HUES6 (cell line): ENCODE measurements at regions not wholly inside any gene's neighbourhood (a gene's known extent, or its start where the extent isn't known, plus 50 kb on each side); places are given as distances from the start of the nearest gene placed in this dataset.

Experiments
- H3K27ac ChIP-seq: 2 replicates; pipeline ENCODE4 v1.7.0; 2013; ENCODE audit warnings: low read depth, mild to moderate bottlenecking, low read length, inconsistent platforms
- H3K27me3 ChIP-seq: 2 replicates; pipeline ENCODE4 v1.6.1; 2013; ENCODE audit warnings: low read length; ENCODE audit not compliant: control insufficient read depth, insufficient read depth
- H3K36me3 ChIP-seq: 2 replicates; pipeline ENCODE4 v1.6.1; 2013; ENCODE audit warnings: low read length; ENCODE audit not compliant: control insufficient read depth, insufficient read depth
- H3K4me1 ChIP-seq: 2 replicates; pipeline ENCODE4 v1.6.1; 2013; ENCODE audit warnings: low read length; ENCODE audit not compliant: control insufficient read depth, insufficient read depth
- H3K4me3 ChIP-seq: 2 replicates; pipeline ENCODE4 v1.5.1; 2013; ENCODE audit warnings: low read depth, low read length
- H3K9ac ChIP-seq: one replicate; pipeline ENCODE4 v1.6.1; 2013; ENCODE audit warnings: mild to moderate bottlenecking, low read length
- H3K9me3 ChIP-seq: 2 replicates; pipeline ENCODE4 v1.6.1; 2013; ENCODE audit warnings: low read depth, low read length; ENCODE audit not compliant: control insufficient read depth, insufficient read depth

DNA sequence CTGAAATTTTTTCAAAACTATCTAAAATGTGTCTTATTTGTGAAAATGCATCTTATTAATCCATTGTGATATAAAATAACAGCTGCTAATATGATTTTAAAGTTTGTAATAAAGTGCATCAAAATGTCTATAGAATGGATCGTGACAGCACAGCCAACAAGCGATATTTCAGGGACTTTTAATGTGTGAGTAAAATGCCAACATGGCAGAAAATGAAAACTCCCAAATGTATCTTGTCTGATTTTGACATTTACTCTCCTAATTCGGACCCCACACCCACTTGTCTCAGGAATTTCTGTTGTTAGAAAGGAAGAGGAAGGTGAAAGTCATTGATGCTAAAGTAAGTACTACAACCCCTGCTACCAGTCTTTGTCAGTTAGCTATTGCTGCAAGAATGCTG, 273.9 kb downstream of the SATB1 start:
- no peaks in the 10 kb centered on the region for H3K9me3 ChIP-seq
- no peak overlapping the region for H3K27ac ChIP-seq
- no peak overlapping the region for H3K9ac ChIP-seq
- no peaks in the 10 kb centered on the region for H3K27me3 ChIP-seq
- H3K4me1 ChIP-seq, result 0 out of 2 replicates have a peak, but pooled peaks cover 5% of the 10 kb centered on the region
- no peaks in the 10 kb centered on the region for H3K36me3 ChIP-seq
- no peak overlapping the region for H3K4me3 ChIP-seq

DNA sequence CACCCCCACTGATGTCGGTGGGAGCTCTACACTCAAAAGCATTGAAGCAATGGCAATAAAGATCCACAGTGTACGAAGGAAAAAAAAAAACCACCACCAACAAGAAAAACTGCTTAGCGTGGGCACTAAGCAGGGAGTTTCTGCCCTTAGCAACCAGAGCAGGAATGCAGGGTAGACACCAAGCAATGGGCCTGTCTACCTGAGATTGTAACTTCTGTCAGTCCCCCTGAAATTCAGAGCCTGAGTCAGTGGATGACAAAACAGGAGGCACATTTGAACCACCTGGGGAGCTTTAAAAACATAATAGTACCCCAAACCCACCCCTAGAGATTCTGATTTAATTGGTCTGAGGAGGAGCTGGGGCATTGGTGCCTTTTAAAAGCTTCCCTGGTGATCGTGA, 275.2 kb downstream of the SATB1 start:
- H3K36me3 ChIP-seq, result no peaks in the 10 kb centered on the region
- H3K27ac ChIP-seq, result no peak overlapping the region
- no peak overlapping the region for H3K4me3 ChIP-seq
- no peaks in the 10 kb centered on the region for H3K27me3 ChIP-seq
- 0 out of 2 replicates have a peak, but pooled peaks cover 5% of the 10 kb centered on the region for H3K4me1 ChIP-seq
- no peaks in the 10 kb centered on the region for H3K9me3 ChIP-seq
- H3K9ac ChIP-seq, result no peak overlapping the region

DNA sequence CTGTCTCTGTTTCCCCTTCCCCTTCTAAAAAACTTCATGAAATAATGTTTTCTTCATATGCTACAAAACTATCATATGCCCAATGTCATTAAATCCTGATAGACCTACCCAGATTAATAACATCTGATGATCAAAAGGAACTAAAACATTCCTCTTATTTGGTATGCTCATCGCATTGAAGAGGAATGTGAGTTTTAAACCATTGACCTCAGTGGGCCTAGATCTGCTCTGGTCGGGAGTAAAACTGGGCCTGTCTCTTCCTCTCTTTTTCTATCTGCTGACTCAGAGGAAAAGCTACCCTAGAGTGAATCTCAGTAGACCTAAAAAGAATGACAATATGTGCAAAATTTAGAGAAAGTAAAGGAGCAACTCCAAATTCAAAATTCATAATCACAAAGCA, 275.8 kb downstream of the SATB1 start:
- no peak overlapping the region for H3K9ac ChIP-seq
- H3K4me1 ChIP-seq, result 0 out of 2 replicates have a peak, but pooled peaks cover 5% of the 10 kb centered on the region
- no peak overlapping the region for H3K27ac ChIP-seq
- no peaks in the 10 kb centered on the region for H3K9me3 ChIP-seq
- H3K27me3 ChIP-seq, result no peaks in the 10 kb centered on the region
- H3K4me3 ChIP-seq, result no peak overlapping the region
- H3K36me3 ChIP-seq, result no peaks in the 10 kb centered on the region

DNA sequence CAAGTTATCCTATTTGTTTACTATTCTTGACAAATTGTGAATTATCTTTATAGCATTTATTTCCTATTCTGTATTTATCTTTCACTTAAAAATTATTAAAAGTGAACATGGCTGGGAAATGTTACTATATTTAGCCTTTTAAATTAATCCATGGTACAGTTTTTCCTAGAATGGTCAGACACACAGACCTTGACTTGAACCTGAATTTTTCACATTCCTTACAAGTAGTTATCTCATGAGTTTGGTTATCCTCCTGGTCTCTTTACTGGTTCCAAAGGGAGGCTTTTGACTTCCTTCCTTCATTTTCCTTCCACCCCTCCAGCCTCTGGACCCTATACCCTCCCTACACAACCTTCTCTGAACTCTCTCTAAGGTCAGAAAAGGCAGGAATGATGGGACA, 280.6 kb downstream of the SATB1 start:
- Histone ChIP-seq H3K27ac (no peak overlapping the region), H3K9me3 (no peaks in the 10 kb centered on the region), H3K4me3 (no peak overlapping the region), H3K27me3 (no peaks in the 10 kb centered on the region), H3K4me1 (peaks cover 8% of the 10 kb centered on the region; the same call in 1 of the 2 replicates), H3K9ac (no peak overlapping the region), H3K36me3 (no peaks in the 10 kb centered on the region)

DNA sequence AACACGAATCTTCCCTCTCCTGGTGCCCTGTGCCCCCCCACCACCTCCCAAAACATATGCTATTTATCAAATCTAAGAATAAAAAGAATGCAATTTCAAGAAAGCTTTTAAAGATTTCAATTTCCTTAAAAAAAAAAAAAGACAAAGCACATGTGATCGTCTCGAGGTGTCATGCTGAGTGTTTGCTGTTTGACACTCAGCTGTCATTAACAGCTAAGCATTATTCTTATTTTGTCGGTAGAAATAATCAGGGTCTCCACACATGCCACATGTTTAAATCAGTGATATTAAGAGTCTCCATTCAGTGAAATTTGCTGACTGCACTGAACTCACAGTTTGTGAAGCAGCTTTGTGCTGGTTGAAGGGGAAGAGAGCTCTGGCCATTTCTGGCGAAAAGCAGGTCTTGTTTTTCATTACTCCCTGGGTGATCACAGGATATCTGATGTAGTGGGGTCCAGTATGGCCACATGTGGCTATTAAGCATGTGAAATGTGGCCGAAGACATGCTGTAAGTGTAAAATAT, 281.8 kb downstream of the SATB1 start:
- Histone ChIP-seq H3K4me3 (no peak overlapping the region), H3K9me3 (no peaks in the 10 kb centered on the region), H3K4me1 (peaks cover 12% of the 10 kb centered on the region; the same call in 1 of the 2 replicates), H3K27ac (no peak overlapping the region), H3K36me3 (no peaks in the 10 kb centered on the region), H3K27me3 (no peaks in the 10 kb centered on the region), H3K9ac (no peak overlapping the region)

DNA sequence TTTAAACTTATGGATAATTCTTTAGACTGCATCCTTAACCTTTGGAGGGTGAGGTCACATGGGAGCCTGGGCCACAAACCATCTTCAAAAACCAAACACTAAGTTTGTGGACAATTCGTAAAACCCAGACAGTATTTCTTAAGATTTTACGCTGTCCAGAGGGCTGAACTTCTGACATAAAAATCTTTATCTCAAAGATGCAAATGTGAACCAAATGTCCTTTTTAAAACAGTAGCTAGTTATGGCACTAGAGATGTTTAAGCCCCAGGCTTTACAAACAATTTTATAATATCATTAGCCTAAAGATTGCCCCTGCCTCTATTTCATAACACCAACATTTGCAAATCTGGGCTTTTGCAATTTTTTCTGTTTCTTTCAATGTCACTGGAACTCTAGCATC, 287.2 kb downstream of the SATB1 start:
- Histone ChIP-seq H3K4me1 (peaks cover 16% of the 10 kb centered on the region), H3K4me3 (no peak overlapping the region), H3K9me3 (no peaks in the 10 kb centered on the region), H3K36me3 (no peaks in the 10 kb centered on the region), H3K27ac (no peak overlapping the region), H3K27me3 (no peaks in the 10 kb centered on the region), H3K9ac (no peak overlapping the region)

DNA sequence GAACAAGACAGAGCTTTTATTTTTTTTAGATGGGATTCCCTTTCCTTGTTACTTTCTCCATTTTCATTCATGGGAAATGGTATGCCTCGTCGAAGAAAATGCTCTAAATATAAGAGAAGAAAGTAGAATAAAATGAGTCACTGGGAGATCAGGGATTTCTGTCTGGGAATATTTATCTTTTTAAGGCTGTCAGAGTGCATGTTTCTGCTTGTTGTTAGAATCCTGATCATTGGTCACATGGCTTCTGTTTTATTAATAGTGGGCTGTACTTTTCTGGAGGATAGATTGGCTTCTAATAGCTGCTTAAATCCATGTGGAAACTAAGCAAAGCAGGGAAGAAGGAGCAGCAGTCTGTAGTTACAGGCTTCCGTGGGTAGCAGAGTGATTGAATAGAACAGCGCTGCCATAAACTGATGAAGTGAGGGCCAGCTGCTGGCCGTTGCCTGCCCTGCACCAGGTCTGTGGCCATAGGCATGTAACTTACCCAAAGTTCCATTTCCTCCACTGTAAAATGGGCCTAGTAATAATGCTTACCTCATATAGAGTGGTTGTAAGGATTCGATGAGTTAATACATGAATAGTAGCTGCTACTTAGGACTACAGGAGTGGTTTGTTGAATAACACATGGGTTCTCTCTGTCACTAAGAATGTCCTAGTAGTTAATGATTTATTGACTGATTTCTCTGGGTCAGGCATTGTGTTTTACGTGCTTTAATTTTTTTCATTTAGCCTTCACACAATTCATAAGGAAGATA, 289.9 kb downstream of the SATB1 start:
- Histone ChIP-seq H3K4me1 (peaks cover 14% of the 10 kb centered on the region), H3K9ac (no peak overlapping the region), H3K4me3 (no peak overlapping the region), H3K9me3 (no peaks in the 10 kb centered on the region), H3K27me3 (no peaks in the 10 kb centered on the region), H3K27ac (no peak overlapping the region), H3K36me3 (no peaks in the 10 kb centered on the region)

DNA sequence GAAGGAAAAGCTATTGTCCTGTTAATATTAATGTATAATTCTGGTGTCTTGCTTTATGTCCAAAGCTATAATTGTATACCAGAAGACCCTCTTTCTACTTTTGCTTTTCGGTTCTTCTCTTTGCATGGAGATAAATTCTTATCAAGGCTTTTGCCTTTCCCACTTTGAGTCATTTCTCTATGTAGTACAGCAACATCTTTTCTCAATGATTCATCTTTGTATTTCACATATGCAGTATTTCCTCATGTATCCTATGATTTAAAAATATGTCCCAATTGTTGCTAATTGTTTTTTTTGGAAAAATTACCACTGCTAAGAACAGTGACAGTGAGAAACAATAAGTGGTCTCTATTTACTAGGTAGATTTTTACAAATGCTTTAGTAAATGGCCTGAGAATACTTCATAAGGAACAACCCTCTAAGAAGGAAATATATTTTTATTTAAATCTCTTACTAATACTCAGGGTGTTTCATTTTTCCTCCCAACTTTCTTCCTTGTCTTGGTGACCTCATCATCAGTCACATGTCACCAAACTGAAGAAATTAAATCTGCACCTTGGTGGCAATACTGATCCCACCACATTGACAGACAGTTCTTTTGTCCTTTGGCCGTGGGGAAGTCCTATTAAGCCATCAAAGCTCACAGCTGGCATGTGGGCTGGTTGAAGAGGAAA, 290.6 kb downstream of the SATB1 start:
- Histone ChIP-seq H3K27ac (no peak overlapping the region), H3K36me3 (no peaks in the 10 kb centered on the region), H3K4me1 (peaks cover 7% of the 10 kb centered on the region), H3K9ac (no peak overlapping the region), H3K4me3 (no peak overlapping the region), H3K9me3 (no peaks in the 10 kb centered on the region), H3K27me3 (no peaks in the 10 kb centered on the region)

DNA sequence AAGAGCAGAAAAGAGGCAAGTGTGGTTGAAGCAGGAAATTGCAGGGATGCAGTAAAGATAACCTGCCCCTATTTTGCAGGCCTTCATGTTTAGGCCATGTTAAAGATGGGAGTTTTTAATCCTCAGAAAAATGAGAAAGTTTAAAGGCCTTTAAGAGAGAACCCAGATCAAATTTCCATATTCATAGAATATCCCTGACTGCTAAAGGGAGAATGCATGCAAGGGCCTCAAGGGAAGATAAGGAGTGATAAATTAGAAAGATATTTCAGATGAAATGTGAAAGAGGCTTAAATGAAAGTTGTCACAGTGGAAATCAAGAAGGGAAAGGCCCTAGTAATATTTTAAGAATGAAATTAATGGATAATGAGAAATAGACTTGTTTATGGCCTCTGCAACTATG, 292.1 kb downstream of the SATB1 start:
- Histone ChIP-seq H3K36me3 (no peaks in the 10 kb centered on the region), H3K4me3 (no peak overlapping the region), H3K27ac (no peak overlapping the region), H3K4me1 (peaks cover 4% of the 10 kb centered on the region), H3K9me3 (no peaks in the 10 kb centered on the region), H3K27me3 (no peaks in the 10 kb centered on the region), H3K9ac (no peak overlapping the region)

DNA sequence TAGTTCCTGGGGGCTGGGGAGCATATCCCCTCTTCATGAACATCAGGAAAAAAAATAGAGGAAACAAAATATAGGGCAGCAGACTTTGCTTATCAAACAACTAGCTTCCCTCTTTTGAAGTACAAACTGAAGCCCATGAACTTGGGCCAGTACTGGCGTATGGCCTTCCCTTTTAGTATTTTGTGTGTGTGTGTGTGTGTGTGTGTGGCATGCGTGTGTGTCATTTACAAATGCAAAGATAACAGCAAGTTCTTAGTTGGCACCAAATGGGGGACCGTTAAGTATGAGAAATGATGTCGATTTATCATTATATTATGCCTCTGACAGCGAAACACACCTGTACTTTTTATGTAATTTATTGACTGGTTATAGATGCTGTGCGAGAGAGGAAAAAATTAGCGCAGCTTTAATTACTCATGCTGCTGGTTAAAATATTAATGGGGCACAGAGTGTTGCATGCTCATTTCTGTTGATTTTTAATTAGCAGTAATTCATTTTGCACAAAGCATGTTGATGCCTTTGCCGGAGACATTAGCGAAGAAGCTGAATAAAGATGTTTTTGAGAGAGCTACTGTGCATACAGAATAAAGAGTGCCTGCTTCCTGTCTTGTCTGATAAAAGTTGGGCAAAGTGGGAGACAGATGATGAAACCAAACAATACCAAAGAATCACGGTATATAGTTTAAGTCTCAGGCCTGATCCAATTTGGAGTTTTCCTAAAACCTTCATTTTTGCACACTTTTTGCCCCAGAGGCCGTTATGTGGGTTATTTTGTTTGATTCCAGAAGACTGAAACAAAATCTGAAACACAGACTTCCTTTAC, 297.1 kb downstream of the SATB1 start:
- no peaks in the 10 kb centered on the region for H3K9me3 ChIP-seq
- no peaks in the 10 kb centered on the region for H3K27me3 ChIP-seq
- H3K4me1 ChIP-seq, result no peaks in the 10 kb centered on the region
- no peak overlapping the region for H3K4me3 ChIP-seq
- H3K9ac ChIP-seq, result no peak overlapping the region
- H3K36me3 ChIP-seq, result no peaks in the 10 kb centered on the region
- no peak overlapping the region for H3K27ac ChIP-seq
